ENCODE measurements at regions not wholly inside any gene's neighbourhood (a gene's known extent, or its start where the extent isn't known, plus 50 kb on each side); places are given as distances from the start of the nearest gene placed in this dataset.

GRCh38 chr4:129369361-129370010, 273.5 kb downstream of the C4orf33 start:
- no peak for TF ChIP-seq ZNF274 (IDR thresholded peaks at IDR 0.05; ENCODE audit: low read depth, low read length)
- TF ChIP-seq YY1 (IDR thresholded peaks at IDR 0.05; ENCODE audit: insufficient read depth, insufficient read length): no peak
- TF ChIP-seq SUZ12 (IDR thresholded peaks at IDR 0.05; ENCODE audit: extremely low read depth, insufficient read depth, insufficient read length): no peak
